Glutamatergic neuron (in vitro differentiated cells): ENCODE measurements at regions not wholly inside any gene's neighbourhood (a gene's known extent, or its start where the extent isn't known, plus 50 kb on each side); places are given as distances from the start of the nearest gene placed in this dataset.
A peak's percentile ranks its signal among the peaks of the same experiment; 100 is the strongest.
"Not testable (repeated sequence)": the region's sequence is repeated elsewhere in the genome, so short reads cannot be mapped to it uniquely, and the experiment has no call there.

ENCODE experiments used
- DNase-seq: peaks from one replicate; pipeline ENCODE4 v3.0.0; 2022
- H3K27ac Mint-ChIP-seq: one replicate; pipeline ENCODE4 v1.8.0; 2020; ENCODE audit warnings: mild to moderate bottlenecking, mixed read lengths, inconsistent platforms; ENCODE audit not compliant: unreplicated experiment
- H3K27me3 Mint-ChIP-seq: one replicate; pipeline ENCODE4 v1.8.0; 2020; ENCODE audit warnings: mild to moderate bottlenecking, moderate library complexity, mixed read lengths, inconsistent platforms; ENCODE audit not compliant: unreplicated experiment
- H3K36me3 Mint-ChIP-seq: one replicate; pipeline ENCODE4 v1.8.0; 2020; ENCODE audit warnings: mild to moderate bottlenecking, mixed read lengths, inconsistent platforms; ENCODE audit not compliant: unreplicated experiment
- H3K4me1 Mint-ChIP-seq: one replicate; pipeline ENCODE4 v1.8.0; 2020; ENCODE audit warnings: mild to moderate bottlenecking, low read depth, mixed read lengths, inconsistent platforms; ENCODE audit not compliant: unreplicated experiment
- H3K4me3 Mint-ChIP-seq: one replicate; pipeline ENCODE4 v1.8.0; 2020; ENCODE audit warnings: mild to moderate bottlenecking, mixed read lengths, inconsistent platforms; ENCODE audit not compliant: unreplicated experiment
- H3K9me3 Mint-ChIP-seq: one replicate; pipeline ENCODE4 v1.8.0; 2020; ENCODE audit warnings: mild to moderate bottlenecking, moderate library complexity, mixed read lengths, inconsistent platforms; ENCODE audit not compliant: unreplicated experiment
- CTCF ChIP-seq: fragments of 200-600 bp; sonication (generic); IDR thresholded peaks from one replicate; pipeline ENCODE4 v1.5.0; 2021; ENCODE audit not compliant: partially characterized antibody, unreplicated experiment

GRCh38 chr15:98083203-98083910 is 122.9 kb downstream of the ARRDC4 start:
- TF ChIP-seq CTCF: no peak
- H3K4me1 Mint-ChIP-seq: no peaks in the 10 kb centered on the region
- no peak overlapping the region for H3K27ac Mint-ChIP-seq
- no peaks in the 10 kb centered on the region for H3K27me3 Mint-ChIP-seq
- no peak overlapping the region for H3K4me3 Mint-ChIP-seq
- H3K9me3 Mint-ChIP-seq: peaks cover 3% of the 10 kb centered on the region
- DNase-seq: no peak
- peaks cover 6% of the 10 kb centered on the region for H3K36me3 Mint-ChIP-seq

- TF ChIP-seq CTCF: peak; percentile 72
- no peaks in the 10 kb centered on the region for H3K27me3 Mint-ChIP-seq
- no peak overlapping the region for H3K27ac Mint-ChIP-seq
- no peak overlapping the region for H3K4me3 Mint-ChIP-seq
- H3K36me3 Mint-ChIP-seq: peaks cover 6% of the 10 kb centered on the region
- DNase-seq: no peak
- no peaks in the 10 kb centered on the region for H3K4me1 Mint-ChIP-seq
- peaks cover 3% of the 10 kb centered on the region for H3K9me3 Mint-ChIP-seq
Measured at GRCh38 chr15:98085003-98085639, 124.6 kb downstream of the ARRDC4 start.

GRCh38 chr15:98088307-98088945 is 127.9 kb downstream of the ARRDC4 start:
- H3K27ac Mint-ChIP-seq, H3K27me3 Mint-ChIP-seq, H3K36me3 Mint-ChIP-seq, H3K4me3 Mint-ChIP-seq, H3K4me1 Mint-ChIP-seq, H3K9me3 Mint-ChIP-seq, DNase-seq: not testable (repeated sequence)

GRCh38 chr15:98089352-98089751 is 128.8 kb downstream of the ARRDC4 start:
- not testable (repeated sequence) for H3K4me3 Mint-ChIP-seq, H3K4me1 Mint-ChIP-seq, H3K36me3 Mint-ChIP-seq, H3K27ac Mint-ChIP-seq, H3K9me3 Mint-ChIP-seq, DNase-seq, H3K27me3 Mint-ChIP-seq

GRCh38 chr15:98097986-98098385 is 137.5 kb downstream of the ARRDC4 start:
- not testable (repeated sequence) for H3K4me3 Mint-ChIP-seq, DNase-seq, H3K4me1 Mint-ChIP-seq, H3K27me3 Mint-ChIP-seq, H3K27ac Mint-ChIP-seq, H3K9me3 Mint-ChIP-seq, H3K36me3 Mint-ChIP-seq

- not testable (repeated sequence) for H3K9me3 Mint-ChIP-seq, H3K4me3 Mint-ChIP-seq, H3K27ac Mint-ChIP-seq, DNase-seq, H3K36me3 Mint-ChIP-seq, H3K4me1 Mint-ChIP-seq, H3K27me3 Mint-ChIP-seq
Measured at GRCh38 chr15:98100606-98101005, 140.1 kb downstream of the ARRDC4 start.

GRCh38 chr15:98103570-98103969 is 143.1 kb downstream of the ARRDC4 start:
- DNase-seq: no peak
- no peak for TF ChIP-seq CTCF
- Mint-ChIP-seq H3K27me3 (peaks cover 4% of the 10 kb centered on the region), H3K4me3 (no peak overlapping the region), H3K9me3 (peaks cover 1% of the 10 kb centered on the region), H3K4me1 (no peaks in the 10 kb centered on the region), H3K27ac (no peak overlapping the region), H3K36me3 (no peaks in the 10 kb centered on the region)

GRCh38 chr15:98104386-98105151 is 144.1 kb downstream of the ARRDC4 start:
- H3K36me3 Mint-ChIP-seq, H3K4me3 Mint-ChIP-seq, H3K9me3 Mint-ChIP-seq, H3K27ac Mint-ChIP-seq, H3K4me1 Mint-ChIP-seq, H3K27me3 Mint-ChIP-seq, DNase-seq: not testable (repeated sequence)
